WI38 (cell line): ENCODE measurements at regions not wholly inside any gene's neighbourhood (a gene's known extent, or its start where the extent isn't known, plus 50 kb on each side); places are given as distances from the start of the nearest gene placed in this dataset.

Experiments used
- H3K4me3 ChIP-seq: 2 replicates; pipeline ENCODE4 v1.5.1; 2011; ENCODE audit warnings: low read depth, mild to moderate bottlenecking, control low read depth, low read length
- CTCF ChIP-seq: IDR thresholded peaks from 2 replicates; pipeline ENCODE4 v1.5.1; 2012; ENCODE audit warnings: low read depth, mild to moderate bottlenecking, control low read depth, low read length

- TF ChIP-seq CTCF: no peak
- H3K4me3 ChIP-seq: no peak overlapping the region
These were observed 312.8 kb upstream of the PKDCC start for GRCh38 chr2:41735006-41735405.

- TF ChIP-seq CTCF: no peak
- H3K4me3 ChIP-seq: no peak overlapping the region
These were observed 312.3 kb upstream of the PKDCC start for GRCh38 chr2:41735476-41735875.

- H3K4me3 ChIP-seq: no peak overlapping the region
- TF ChIP-seq CTCF: no peak
These were observed 311.7 kb upstream of the PKDCC start for GRCh38 chr2:41736105-41736567.

- no peak for TF ChIP-seq CTCF
These were observed 311.2 kb upstream of the PKDCC start for GRCh38 chr2:41736586-41736985.

GRCh38 chr2:41737888-41738287 is 309.9 kb upstream of the PKDCC start:
- TF ChIP-seq CTCF: no peak

More at GRCh38 chr2:41736586-41736985, 311.2 kb upstream of the PKDCC start:
- H3K4me3 ChIP-seq: no peak overlapping the region

GRCh38 chr2:41741951-41742595 is 305.7 kb upstream of the PKDCC start:
- H3K4me3 ChIP-seq: no peak overlapping the region
- no peak for TF ChIP-seq CTCF

More at GRCh38 chr2:41737888-41738287, 309.9 kb upstream of the PKDCC start:
- H3K4me3 ChIP-seq: no peak overlapping the region

GRCh38 chr2:41743324-41743723 is 304.5 kb upstream of the PKDCC start:
- H3K4me3 ChIP-seq: no peak overlapping the region
- TF ChIP-seq CTCF: no peak
